Uterus (tissue), 3 donors: ENCODE measurements at regions not wholly inside any gene's neighbourhood (a gene's known extent, or its start where the extent isn't known, plus 50 kb on each side); places are given as distances from the start of the nearest gene placed in this dataset.

Experiments
- DNase-seq, 2 donors: peaks; one replicate each; pipeline ENCODE4 v3.0.0-alpha.2; 2019 to 2020
- H3K27ac ChIP-seq, 2 donors: fragments of 200-600 bp; sonication (generic); 1 replicate in 1 of 2; 2 replicates in 1 of 2; pipeline ENCODE4 v1.5.1; 2016 to 2018
- H3K27me3 ChIP-seq, 2 donors: fragments of 200-600 bp; sonication (generic); one replicate each; pipeline ENCODE4 v1.5.1; 2018 to 2019; ENCODE audit warnings: control low read depth in 1 of 2
- H3K36me3 ChIP-seq, 2 donors: fragments of 200-600 bp; sonication (generic); one replicate each; pipeline ENCODE4 v1.5.1; 2019; ENCODE audit warnings: control low read depth in 1 of 2
- H3K4me1 ChIP-seq, 2 donors: fragments of 200-600 bp; sonication (generic); one replicate each; pipeline ENCODE4 v1.5.1; 2018 to 2019; ENCODE audit warnings: control low read depth in 1 of 2
- H3K4me3 ChIP-seq, 2 donors: fragments of 200-600 bp; sonication (generic); 1 replicate in 1 of 2; 2 replicates in 1 of 2; pipeline ENCODE4 v1.5.1; 2018 to 2019; ENCODE audit warnings: mild to moderate bottlenecking in 1 of 2
- H3K9me3 ChIP-seq, 2 donors: fragments of 200-600 bp; sonication (generic); one replicate each; pipeline ENCODE4 v1.5.1; 2019; ENCODE audit warnings: control low read depth in 1 of 2
- POLR2A ChIP-seq, 2 donors: fragments of 450-650 bp; IDR thresholded peaks; one replicate each; pipeline ENCODE4 v1.6.1; 2016; ENCODE audit warnings: antibody characterized with exemption in 2 of 2, mild to moderate bottlenecking in 1 of 2, moderate library complexity in 1 of 2
- intact Hi-C: fragments of 100-400 bp; cut with DNase I; formaldehyde crosslinking; loops from one replicate; pipeline ENCODE4 v1.15.1; 2023; ENCODE audit warnings: low total_unique reads
- TF ChIP-seq, protein P1 (sequence below), 4 experiments: fragments of 200-600 bp in 2 of 4; fragments of 450-650 bp in 2 of 4; sonication (generic) in 2 of 4; IDR thresholded peaks; one replicate each; pipeline ENCODE4 v1.5.1; 2016 to 2019; ENCODE audit warnings: antibody characterized with exemption in 4 of 4, mild to moderate bottlenecking in 2 of 4, moderate library complexity in 1 of 4
- donor health status: DM: yes; HTN: yes; CAD: no.

DNA sequence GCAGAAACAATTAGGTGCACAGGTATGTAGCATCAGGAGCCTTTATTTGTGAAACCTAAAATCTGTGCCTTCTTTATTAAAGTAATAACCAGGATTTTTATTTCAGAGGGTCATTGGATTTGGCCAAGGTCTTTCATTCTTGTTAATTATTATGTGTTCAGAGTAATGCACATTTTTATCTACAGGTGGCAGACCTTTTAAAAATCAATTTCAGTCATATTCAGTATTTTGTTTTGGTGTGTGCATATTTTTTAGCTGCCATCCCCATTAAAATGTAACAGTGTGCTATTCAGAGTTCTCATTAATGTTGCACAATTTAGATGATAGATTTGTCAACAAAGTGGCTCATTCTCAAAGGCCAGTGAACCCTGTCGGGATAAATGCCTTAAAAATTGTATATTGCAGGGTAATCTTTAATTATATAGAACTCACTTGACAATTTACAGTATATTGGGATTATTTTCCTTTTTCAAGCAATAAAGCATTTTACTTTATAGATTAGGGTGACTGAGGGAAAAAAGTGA is 319.3 kb upstream of the SOX5 start:
- Histone ChIP-seq H3K4me3 (no peak overlapping the region), H3K9me3 (no peaks in the 10 kb centered on the region), H3K27me3 (no peaks in the 10 kb centered on the region), H3K27ac (no peak overlapping the region), H3K36me3 (no peaks in the 10 kb centered on the region), H3K4me1 (no peaks in the 10 kb centered on the region)
- intact Hi-C loops = no loop called here
- TF ChIP-seq, protein P1, sequence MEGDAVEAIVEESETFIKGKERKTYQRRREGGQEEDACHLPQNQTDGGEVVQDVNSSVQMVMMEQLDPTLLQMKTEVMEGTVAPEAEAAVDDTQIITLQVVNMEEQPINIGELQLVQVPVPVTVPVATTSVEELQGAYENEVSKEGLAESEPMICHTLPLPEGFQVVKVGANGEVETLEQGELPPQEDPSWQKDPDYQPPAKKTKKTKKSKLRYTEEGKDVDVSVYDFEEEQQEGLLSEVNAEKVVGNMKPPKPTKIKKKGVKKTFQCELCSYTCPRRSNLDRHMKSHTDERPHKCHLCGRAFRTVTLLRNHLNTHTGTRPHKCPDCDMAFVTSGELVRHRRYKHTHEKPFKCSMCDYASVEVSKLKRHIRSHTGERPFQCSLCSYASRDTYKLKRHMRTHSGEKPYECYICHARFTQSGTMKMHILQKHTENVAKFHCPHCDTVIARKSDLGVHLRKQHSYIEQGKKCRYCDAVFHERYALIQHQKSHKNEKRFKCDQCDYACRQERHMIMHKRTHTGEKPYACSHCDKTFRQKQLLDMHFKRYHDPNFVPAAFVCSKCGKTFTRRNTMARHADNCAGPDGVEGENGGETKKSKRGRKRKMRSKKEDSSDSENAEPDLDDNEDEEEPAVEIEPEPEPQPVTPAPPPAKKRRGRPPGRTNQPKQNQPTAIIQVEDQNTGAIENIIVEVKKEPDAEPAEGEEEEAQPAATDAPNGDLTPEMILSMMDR (IDR thresholded peaks at IDR 0.05) = no peak
- no peak for TF ChIP-seq POLR2A (IDR thresholded peaks at IDR 0.05)
- no peak for DNase-seq

- no peaks in the 10 kb centered on the region for H3K4me1 ChIP-seq
- TF ChIP-seq POLR2A (IDR thresholded peaks at IDR 0.05) = no peak
- TF ChIP-seq, protein P1 (IDR thresholded peaks at IDR 0.05) = no peak
- H3K36me3 ChIP-seq = no peaks in the 10 kb centered on the region
- H3K27ac ChIP-seq = no peak overlapping the region
- H3K9me3 ChIP-seq = no peaks in the 10 kb centered on the region
- no peaks in the 10 kb centered on the region for H3K27me3 ChIP-seq
- DNase-seq = no peak
- no peak overlapping the region for H3K4me3 ChIP-seq
- intact Hi-C loops = no loop called here
Measured at GRCh38 chr12:24266982-24267381, 317.5 kb upstream of the SOX5 start.

GRCh38 chr12:24256684-24257083 is 307.2 kb upstream of the SOX5 start:
- intact Hi-C loops = no loop called here

GRCh38 chr12:24255920-24256665 is 306.6 kb upstream of the SOX5 start:
- H3K4me3 ChIP-seq = no peak overlapping the region
- intact Hi-C loops = no loop called here
- H3K27ac ChIP-seq = no peak overlapping the region
- DNase-seq = no peak
- H3K36me3 ChIP-seq = no peaks in the 10 kb centered on the region
- no peaks in the 10 kb centered on the region for H3K9me3 ChIP-seq
- no peak for TF ChIP-seq POLR2A (IDR thresholded peaks at IDR 0.05)
- TF ChIP-seq, protein P1 (IDR thresholded peaks at IDR 0.05) = no peak
- no peaks in the 10 kb centered on the region for H3K27me3 ChIP-seq
- H3K4me1 ChIP-seq = no peaks in the 10 kb centered on the region

More at GRCh38 chr12:24256684-24257083, 307.2 kb upstream of the SOX5 start:
- H3K27ac ChIP-seq = no peak overlapping the region
- H3K36me3 ChIP-seq = no peaks in the 10 kb centered on the region
- TF ChIP-seq, protein P1 (IDR thresholded peaks at IDR 0.05) = no peak
- no peak for TF ChIP-seq POLR2A (IDR thresholded peaks at IDR 0.05)
- no peak overlapping the region for H3K4me3 ChIP-seq
- DNase-seq = no peak
- H3K9me3 ChIP-seq = no peaks in the 10 kb centered on the region
- H3K27me3 ChIP-seq = no peaks in the 10 kb centered on the region
- H3K4me1 ChIP-seq = no peaks in the 10 kb centered on the region

DNA sequence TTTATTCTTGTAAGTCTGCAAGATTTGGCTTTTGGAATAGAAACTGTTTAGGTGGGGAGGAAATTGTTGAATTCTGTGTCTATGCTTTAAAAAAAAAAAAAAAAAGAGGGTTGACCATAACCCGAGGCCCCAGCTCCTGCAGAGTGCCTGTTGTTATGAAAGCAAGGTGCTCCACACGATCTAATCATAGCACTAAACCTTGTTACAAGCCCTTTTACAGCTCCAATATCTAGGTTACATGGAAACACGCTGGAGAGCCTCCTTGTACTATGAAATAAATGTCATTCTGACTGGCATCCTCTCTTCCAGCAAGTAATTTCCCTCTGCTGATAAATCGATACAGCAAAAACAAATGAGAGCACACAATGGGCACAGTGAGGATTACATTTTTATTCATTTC is 303.1 kb upstream of the SOX5 start:
- H3K27me3 ChIP-seq = no peaks in the 10 kb centered on the region

More for the DNA sequence above, 303.1 kb upstream of the SOX5 start:
- no peak overlapping the region for H3K27ac ChIP-seq
- H3K4me1 ChIP-seq = no peaks in the 10 kb centered on the region
- no peaks in the 10 kb centered on the region for H3K36me3 ChIP-seq
- H3K4me3 ChIP-seq = no peak overlapping the region
- intact Hi-C loops = no loop called here
- no peaks in the 10 kb centered on the region for H3K9me3 ChIP-seq
- TF ChIP-seq, protein P1 (IDR thresholded peaks at IDR 0.05) = no peak
- TF ChIP-seq POLR2A (IDR thresholded peaks at IDR 0.05) = no peak
- no peak for DNase-seq
